ENCODE measurements at regions not wholly inside any gene's neighbourhood (a gene's known extent, or its start where the extent isn't known, plus 50 kb on each side); places are given as distances from the start of the nearest gene placed in this dataset.

GRCh38 chr15:55017635-55018034, 179.1 kb downstream of the RSL24D1 start:
- no peak for DNase-seq

- no peak for DNase-seq
These were observed 180.5 kb downstream of the RSL24D1 start for GRCh38 chr15:55016225-55016624.

- no peak for DNase-seq
These were observed 181.7 kb downstream of the RSL24D1 start for GRCh38 chr15:55015093-55015445.

GRCh38 chr15:55014391-55015092, 182.2 kb downstream of the RSL24D1 start:
- DNase-seq, result no peak

- no peak for DNase-seq
These were observed 188.3 kb downstream of the RSL24D1 start for GRCh38 chr15:55008421-55008820.

- DNase-seq, result no peak
These were observed 189.2 kb downstream of the RSL24D1 start for GRCh38 chr15:55007561-55007960.

- no peak for DNase-seq
These were observed 191.1 kb downstream of the RSL24D1 start for GRCh38 chr15:55005679-55006078.

- DNase-seq, result no peak
These were observed 192.5 kb downstream of the RSL24D1 start for GRCh38 chr15:55003965-55004873.

- DNase-seq, result no peak
These were observed 198.1 kb downstream of the RSL24D1 start for GRCh38 chr15:54998661-54999060.

GRCh38 chr15:54990793-54991192, 205.9 kb downstream of the RSL24D1 start:
- no peak for DNase-seq

GRCh38 chr15:54987881-54988280, 208.9 kb downstream of the RSL24D1 start:
- DNase-seq, result no peak

GRCh38 chr15:54979964-54980363, 216.8 kb downstream of the RSL24D1 start:
- no peak for DNase-seq

GRCh38 chr15:54962637-54963036, 234.1 kb downstream of the RSL24D1 start:
- DNase-seq, result no peak

- DNase-seq, result no peak
These were observed 236.5 kb downstream of the RSL24D1 start for GRCh38 chr15:54960266-54960665.

GRCh38 chr15:54941417-54941816, 255.3 kb downstream of the RSL24D1 start:
- DNase-seq, result no peak

- no peak for DNase-seq
These were observed 279.4 kb downstream of the RSL24D1 start for GRCh38 chr15:54917312-54917711.

- no peak for DNase-seq
These were observed 281.4 kb downstream of the RSL24D1 start for GRCh38 chr15:54915380-54915779.

- no peak for DNase-seq
These were observed 312.4 kb downstream of the RSL24D1 start for GRCh38 chr15:54884312-54884711.

GRCh38 chr15:54859982-54860381, 336.8 kb downstream of the RSL24D1 start:
- DNase-seq, result no peak

GRCh38 chr15:54854667-54855066, 342.1 kb downstream of the RSL24D1 start:
- no peak for DNase-seq

- no peak for DNase-seq
These were observed 346.6 kb downstream of the RSL24D1 start for GRCh38 chr15:54850101-54850500.

- no peak for DNase-seq
These were observed 353.7 kb downstream of the RSL24D1 start for GRCh38 chr15:54843006-54843405.

GRCh38 chr15:54841701-54842305, 354.9 kb downstream of the RSL24D1 start:
- no peak for DNase-seq

All from right hindlimb (tissue), 1 donor.